SIG-M5 (cell line): ENCODE measurements at regions not wholly inside any gene's neighbourhood (a gene's known extent, or its start where the extent isn't known, plus 50 kb on each side); places are given as distances from the start of the nearest gene placed in this dataset.
A peak's percentile ranks its signal among the peaks of the same experiment; 100 is the strongest.
"Not testable (repeated sequence)": the region's sequence is repeated elsewhere in the genome, so short reads cannot be mapped to it uniquely, and the experiment has no call there.

Experiments used
- DNase-seq: peaks from one replicate; lab custom pipeline; 2025; lab: John Stamatoyannopoulos, UW

DNA sequence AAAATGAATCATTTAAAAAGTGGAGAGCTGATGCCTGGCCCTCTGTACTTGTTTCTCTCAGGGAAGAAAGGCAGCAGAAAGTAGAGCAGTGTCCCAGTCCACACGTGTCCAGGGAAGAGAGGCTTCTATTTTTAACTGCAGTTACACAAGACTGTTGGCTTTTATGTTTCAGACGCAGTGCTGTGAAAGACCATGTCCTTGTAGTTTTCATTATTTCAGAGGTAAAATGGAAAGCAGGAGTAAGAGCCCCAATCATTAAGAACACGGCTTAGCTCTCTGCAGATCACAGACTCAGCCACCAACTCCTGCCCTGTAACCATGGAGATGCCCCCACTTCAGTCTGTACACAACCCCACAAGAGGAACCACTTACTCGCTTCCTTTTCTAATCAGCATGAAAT is 336.3 kb downstream of the DAD1 start:
- DNase-seq: no peak

DNA sequence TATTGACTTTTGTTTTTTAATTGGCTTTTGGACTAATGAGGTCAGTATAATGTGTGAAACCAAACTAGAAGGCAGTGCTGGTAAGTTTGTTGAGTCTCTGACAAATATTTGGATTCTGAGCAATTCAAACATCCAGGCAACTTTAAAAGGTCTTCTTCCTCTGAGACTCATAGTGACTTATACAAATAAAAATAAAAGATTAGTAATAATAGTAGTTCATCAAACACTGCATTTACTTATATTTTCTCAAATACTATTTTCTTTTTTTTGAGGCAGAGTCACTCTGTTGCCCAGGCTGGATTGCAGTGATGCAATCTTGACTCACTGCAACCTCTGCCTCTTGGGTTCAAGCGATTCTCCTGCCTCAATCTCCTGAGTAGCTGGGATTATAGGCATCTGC is 337.9 kb downstream of the DAD1 start:
- no peak for DNase-seq

DNA sequence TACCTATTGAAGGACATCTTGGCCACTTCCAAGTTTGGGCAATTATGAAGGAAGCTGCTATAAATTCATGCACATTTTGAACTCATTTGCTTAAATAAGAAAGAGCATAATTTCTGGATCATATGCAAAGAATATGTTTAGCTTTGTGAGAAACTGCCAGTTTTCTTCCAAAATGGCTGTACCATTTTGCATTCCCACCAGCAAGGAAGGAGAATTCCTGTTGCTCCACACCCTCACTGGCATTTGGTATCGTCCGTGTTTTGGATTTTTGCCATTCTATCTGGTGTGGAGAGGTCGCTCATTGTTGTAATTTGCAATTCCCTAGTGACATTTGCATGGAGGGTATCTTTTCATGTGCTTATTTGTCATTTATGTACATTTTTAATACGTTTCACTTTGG is 339.3 kb downstream of the DAD1 start:
- no peak for DNase-seq

DNA sequence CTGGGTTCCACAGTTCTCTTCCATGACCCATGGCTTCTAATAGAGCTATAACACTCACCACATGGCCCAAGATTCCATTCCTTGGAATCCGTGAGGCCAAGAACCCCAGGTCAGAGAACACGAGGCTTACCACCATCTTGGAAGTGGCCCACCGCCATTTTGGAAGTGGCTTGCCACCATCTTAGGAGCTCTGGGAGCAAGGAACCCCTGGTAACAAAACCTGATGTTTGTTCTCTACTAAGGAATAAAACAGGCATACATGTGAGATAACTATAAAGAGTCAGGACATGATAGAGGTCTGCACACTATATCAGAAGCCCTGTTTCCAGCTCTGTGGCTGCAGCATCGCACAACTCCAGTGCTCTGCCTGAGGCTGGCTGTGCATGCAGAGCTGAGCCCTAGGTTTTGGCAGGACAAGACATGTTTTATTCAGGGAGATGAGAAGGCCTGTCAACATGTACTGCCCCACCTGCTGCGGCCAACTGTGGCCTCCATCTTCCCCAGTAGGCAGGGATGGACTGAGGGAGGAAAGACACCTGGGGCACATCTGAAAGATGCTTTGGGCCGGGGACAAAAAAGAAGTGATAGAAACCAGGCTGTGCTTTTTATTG is 344.9 kb downstream of the DAD1 start:
- DNase-seq: no peak

DNA sequence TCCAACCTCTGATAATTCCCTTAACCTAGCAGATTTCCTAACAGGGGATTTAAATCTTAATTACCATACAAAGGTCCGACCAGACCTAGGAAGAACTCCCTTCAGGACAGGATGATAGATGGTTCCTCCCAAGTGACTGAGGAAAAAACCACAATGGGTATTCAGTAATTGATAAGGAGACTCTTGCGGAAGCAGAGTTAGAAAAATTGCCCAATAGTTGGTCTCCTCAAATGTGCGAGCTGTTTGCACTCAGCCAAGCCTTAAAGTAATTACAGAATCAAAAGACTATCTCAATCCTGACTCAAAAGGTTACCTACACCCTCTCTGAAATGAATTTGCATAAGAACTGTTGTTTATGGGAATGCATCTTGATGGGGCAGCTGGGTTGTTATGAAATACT is 350.7 kb downstream of the DAD1 start:
- DNase-seq: not testable (repeated sequence)

DNA sequence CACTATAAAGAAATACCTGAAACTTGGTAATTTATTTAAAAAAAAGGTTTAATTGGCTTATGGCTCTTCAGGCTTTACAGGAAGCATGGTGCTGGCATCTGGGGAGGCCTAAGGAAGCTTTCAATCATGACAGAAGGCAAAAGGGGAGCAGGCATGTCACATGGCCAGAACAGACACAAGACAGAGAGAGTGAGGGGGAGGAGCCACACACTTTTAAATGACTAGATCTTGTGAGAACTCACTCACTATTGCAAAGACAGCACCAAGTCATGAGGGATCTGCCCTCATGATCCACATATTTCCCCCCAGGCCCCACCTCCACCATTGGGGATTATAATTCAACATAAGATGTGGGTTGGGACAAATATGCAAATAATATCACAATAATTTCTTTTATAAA is 355.6 kb downstream of the DAD1 start:
- no peak for DNase-seq

DNA sequence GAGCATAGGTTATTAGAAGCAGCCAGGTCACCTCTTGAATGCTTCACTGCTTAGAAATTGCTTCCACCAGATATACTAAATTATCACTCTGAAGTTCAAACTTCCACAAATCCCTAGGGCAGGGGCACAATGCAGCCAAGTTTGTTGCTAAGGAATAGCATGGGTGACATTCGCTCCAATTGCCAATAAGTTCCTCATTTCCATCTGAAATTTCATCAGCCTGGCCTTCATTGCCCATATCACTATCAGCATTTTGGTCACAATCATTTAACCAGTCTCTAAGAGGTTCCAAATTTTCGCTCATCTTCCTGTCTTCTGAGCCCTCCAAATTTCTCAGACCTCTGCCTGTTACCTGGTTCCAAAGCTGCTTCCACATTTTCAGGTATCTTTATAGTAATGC is 356.1 kb downstream of the DAD1 start:
- no peak for DNase-seq

DNA sequence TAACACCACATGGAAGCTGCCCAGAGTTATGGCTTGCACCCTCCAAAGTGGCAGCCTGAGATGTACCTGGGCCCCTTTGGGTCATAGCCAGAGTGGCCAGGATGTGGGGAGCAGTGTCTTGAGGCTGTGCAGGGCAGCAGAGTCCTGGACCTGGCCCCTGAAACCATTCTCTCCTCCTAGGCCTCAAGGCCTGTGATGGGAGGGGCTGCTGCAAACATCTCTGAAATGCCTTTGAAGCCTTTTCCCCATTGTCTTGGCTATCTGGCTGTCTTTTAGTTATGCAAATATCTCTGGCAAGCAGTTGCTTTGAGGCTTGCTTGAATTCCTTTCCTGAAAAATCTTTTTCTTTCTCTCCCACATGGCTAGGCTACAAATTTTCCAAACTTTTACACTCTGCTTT is 356.5 kb downstream of the DAD1 start:
- DNase-seq: no peak

DNA sequence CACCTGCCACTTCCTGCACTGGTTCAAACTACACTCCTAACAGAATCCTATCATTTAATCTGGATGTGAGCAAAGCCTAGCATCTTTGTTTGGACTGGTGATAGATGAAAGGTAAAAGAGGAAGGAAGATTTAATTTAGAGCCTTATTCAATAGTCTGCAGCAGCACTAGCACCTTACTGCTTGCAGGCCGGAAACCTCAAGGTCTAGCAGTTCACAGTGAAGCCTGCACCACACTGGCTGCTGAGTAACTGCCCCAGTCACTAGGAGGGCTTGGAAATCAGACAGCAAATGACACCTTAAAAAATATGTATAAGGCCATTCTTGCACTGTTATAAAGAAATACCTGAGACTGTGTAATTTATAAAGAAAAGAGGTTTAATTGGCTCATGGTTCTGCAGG is 358.0 kb downstream of the DAD1 start:
- DNase-seq: no peak

DNA sequence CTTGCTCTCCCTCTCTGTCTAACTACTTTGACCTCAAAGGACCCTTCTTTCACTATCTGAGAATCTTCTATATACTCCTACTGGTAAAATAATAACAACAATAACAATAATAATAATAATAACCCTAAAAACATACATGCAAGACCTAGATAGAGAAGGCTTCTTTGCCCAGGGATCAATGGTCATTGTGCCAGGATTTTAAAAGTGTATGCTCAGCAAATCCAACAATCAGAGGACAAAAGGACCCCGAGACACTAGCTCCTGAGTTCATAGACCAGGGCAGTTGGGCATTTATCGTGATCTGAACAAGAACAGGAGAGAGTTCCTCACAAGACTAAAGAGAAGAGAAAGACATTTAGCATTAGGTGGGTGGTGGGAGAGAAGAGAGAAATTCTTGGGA is 358.5 kb downstream of the DAD1 start:
- DNase-seq: no peak

DNA sequence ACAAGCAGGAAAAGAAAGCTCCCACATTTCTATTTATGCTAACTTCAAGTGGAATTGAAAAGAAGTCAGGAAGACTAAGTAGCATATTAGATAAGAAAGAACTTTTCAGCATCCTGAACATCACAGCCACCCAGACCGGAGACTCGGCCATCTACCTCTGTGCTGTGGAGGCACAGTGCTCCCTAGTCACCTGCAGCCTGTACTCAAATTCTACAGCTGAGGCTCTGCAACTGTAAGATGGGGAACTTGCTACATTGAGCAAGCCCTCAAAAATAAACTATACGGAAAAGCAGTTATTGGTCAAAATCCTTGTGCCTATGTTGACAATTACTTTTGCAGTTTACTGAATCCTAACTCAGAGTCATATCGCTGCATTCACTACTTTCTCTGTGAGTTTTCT is 361.9 kb downstream of the DAD1 start:
- no peak for DNase-seq

DNA sequence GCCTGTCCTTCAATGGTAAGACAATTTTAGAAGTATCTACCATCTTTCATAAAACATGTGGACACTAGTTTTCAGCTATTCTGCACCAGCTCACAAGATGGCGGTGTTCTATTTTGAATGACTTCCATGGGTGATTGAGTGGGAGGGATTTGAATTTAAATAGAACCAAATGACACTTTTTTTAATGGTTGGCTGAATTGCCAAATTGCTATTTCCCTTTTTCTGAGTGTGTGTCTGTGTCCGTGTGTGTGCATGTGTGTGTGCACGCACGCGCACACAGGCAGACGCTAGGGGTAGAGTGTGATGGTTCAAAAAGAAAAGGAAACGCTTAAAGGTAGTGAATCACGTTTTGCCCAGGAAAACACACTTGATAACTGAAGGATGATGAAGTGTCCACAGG is 362.6 kb downstream of the DAD1 start:
- DNase-seq: no peak

DNA sequence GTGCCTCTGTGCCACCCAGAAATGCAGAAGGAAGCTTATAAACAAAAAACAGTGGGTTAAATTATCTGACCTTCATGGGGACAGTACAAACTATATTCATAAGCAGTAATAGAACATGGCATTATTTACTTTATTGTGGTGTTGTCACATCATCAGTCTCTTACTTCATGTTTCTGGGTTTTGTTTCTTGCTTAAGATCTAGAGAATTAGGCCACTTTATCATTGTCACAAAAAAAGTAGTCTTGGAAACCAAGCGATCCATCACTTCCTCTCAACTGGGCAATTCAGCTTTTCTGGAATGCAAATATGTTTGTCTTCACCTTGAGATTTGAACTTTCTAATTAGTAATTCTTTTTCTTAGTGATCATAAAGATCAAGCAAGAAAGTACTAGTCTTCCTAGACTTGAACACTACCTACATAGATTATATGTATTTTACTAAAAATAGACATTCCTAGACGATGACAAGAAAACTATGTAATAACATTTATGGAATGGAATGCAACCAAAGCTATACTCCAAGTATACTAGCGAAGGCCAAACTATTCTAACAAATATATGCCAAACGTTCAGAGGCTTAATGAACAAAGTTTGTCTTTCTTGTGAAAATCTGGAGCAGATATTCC is 363.4 kb downstream of the DAD1 start:
- DNase-seq: no peak

DNA sequence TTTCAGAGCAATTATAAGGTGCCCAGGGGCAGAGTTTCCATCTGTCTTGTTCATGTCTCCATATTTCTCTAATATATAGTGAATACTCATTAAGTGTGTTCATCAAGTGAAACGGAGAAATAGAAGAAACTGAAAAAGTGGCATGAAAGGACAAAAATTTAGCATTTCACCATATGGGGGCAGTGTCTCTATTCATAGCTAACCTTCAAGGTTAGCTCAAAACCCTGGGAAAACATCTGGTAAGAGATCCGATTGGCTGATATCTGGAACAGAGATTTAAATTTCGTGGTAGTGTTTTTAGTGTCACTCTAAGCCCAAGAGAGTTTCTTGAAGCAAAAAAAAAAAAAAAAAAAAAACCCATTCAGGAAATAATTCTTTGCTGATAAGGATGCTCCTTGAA is 367.5 kb downstream of the DAD1 start:
- no peak for DNase-seq

DNA sequence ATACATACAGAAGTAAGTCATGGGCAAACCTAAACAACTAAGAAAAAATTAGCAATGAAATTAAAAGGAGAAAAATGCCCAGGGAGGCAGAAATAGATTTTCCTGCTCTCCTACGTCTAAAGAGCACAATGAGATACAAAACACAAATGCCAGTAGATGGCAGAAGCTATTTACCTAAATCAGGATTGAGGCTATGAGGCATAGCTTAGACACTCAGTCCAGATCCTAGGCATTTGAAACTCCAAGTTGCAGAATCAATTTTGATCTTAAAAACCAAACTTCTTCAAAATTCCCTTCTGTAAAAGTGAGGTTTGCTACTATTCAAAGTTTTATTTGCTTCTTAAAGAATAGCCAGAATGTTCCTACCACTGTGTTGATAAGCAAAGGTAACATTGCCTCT is 368.6 kb downstream of the DAD1 start:
- DNase-seq: no peak

DNA sequence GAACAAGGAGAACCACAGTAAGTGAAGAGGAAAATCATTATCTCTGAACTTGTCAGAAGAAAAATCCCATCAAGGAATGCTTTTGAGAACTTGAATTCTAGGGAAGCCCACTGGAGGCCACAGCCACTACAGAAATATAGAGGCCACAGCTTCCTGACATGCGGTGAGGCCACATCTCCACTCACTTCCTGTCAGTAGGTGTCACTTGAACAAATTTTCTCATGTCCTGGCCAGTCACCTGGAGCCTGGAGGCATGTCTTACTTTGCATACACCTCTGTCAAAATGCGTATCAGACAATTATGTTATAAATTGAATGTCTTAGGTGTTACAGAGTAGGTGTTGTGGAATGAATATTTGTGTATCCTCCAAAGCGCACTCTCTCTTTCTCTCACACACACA is 370.3 kb downstream of the DAD1 start:
- DNase-seq: no peak

DNA sequence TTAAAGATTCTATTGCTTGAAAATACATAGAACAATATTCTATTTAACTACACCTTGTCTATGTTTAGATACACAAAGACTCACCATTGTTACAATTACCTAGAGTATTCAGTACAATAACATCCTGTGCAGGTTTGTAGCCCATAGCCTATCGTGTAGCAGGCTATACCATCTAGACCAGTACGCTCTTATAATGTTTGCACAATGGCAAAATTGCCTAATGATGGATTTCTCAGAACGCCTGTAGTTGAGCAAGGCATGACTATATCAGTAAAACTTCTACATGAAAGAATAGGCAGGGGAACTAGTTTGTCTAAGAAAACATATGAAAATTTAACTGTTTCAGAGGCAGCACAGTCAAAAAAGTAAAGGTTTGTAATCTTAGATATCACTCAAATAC is 375.9 kb downstream of the DAD1 start:
- DNase-seq: no peak

DNA sequence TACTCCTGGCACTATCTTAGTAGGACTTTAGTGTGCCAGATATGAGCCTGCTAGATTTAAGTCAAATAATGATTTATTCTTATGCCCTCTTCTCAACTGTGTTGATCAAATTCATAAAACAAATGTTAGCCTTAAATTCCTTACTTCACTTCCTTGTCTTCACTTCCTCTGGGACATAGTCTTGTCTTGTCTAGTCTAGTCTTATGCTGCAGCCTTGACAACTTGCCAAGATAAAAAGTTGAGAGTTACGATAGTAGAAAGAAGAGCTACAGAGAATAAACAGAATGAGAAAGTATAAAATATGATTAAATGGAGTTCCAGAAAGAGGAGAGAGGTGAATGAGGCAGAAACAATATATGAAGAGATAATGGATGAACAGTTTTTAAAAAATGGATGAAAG is 378.1 kb downstream of the DAD1 start:
- no peak for DNase-seq

DNA sequence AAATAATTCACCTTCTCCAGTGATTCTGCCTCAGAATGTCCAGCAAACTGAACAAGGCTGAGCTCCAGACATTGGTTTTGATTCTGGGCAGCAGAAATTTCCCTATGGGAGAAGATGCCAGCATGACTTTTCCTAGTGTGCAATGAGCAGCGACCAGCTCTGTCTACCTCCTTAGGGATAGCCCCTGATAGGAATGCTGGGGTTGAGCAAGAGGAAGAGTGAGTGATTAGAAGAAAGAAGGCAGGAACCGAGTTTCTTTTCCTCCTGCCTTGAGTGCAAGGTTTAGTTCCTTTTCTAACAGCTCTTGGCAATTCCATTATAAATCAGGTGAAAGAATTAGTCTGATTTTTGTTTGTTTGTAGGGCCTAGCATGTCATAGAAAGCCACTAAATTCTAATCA is 379.0 kb downstream of the DAD1 start:
- no peak for DNase-seq

DNA sequence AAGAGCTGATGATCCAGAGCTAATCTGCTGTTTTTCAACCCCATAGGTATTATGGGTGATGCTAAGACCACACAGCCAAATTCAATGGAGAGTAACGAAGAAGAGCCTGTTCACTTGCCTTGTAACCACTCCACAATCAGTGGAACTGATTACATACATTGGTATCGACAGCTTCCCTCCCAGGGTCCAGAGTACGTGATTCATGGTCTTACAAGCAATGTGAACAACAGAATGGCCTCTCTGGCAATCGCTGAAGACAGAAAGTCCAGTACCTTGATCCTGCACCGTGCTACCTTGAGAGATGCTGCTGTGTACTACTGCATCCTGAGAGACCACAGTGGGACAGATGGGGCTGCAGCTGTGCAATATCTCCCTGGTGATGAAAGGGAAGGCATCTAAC is 386.0 kb downstream of the DAD1 start:
- no peak for DNase-seq

DNA sequence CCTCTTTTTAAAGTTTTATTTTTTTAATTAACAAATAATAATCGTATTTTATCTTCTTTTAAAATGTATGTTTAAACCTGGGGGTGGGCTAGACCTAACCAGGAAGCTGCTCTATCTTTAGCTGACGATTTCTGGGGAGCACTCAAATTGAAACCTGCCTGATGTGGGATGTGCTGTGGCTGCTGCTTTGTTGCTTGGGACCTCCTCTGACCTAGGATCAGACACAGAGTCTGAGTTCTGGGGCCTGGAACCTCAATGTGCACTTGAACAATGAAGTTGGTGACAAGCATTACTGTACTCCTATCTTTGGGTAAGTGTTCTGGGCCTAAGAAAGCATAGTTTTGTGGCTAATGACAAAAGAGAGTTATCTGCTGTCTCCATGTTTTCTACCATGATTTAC is 386.7 kb downstream of the DAD1 start:
- no peak for DNase-seq

DNA sequence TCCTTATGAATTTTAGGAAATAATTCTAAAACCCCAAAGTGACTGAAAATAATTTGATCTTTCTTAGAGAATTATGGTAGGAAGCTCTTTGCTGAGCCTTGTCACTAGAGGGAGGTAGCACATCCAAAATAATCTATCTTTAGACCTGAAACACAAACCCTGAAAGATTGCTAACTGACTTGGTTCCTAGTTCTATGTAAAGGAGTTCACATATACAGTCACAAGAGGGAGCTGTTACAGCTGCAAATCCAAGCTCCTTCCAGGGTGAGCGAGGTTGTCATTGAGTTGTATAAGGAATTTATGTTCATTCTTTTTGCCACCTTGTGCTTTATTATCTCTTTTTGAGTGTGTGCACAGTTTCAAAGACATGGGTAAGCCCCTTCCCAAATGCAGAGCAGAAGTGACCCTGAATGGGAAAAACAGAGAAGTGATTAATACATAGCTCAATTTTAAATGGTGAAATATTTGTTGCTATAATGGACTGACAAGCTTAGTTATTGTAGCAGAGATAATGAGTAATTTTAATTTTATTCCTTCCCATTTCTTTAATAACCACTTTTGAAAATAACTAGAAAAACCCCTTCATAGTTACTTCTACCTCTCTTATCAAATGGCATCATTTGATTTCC is 387.9 kb downstream of the DAD1 start:
- peak; percentile 61 for DNase-seq

DNA sequence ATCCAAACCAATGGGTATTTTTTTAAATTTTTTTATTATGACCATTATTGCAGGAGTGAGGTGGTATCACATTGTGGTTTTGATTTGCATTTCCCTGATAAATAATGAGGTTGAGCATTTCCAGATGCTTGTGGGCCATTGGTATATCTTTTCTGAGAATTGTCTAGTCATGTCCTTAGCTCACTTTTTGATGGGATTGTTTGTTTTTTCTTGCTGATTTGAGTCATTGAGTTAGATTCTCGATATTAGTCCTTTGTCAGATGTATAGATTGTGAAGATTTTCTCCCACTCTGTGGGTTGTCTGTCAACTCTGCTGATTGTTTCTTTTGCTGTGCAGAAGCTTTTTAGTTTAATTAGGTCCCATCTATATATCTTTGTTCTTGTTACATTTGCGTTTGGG is 388.9 kb downstream of the DAD1 start:
- DNase-seq: not testable (repeated sequence)

DNA sequence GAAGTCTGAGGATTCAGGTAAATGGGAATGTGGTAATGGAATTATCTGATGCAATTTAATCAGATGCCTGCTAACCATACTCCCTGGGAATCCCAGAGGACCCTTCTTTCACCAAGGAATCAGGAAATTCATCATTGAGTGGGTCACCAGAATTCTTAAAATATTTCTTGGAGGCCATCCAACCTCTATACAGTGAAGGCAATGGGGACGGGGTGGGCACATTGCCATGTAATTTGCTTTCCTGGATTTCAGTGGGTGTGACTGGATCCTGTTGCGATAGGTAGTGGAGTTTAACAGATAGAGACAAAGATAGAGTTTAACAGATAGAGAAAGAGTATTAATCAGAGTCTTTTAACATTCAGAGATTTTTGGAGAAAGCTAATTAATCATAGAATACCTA is 394.4 kb downstream of the DAD1 start:
- DNase-seq: no peak
